NT2/D1 (cell line): ENCODE measurements at regions not wholly inside any gene's neighbourhood (a gene's known extent, or its start where the extent isn't known, plus 50 kb on each side); places are given as distances from the start of the nearest gene placed in this dataset.

Experiments
- DNase-seq: peaks from one replicate; pipeline ENCODE4 v3.0.0-alpha.2; 2011; ENCODE audit warnings: low read depth, low spot score
- H3K27me3 ChIP-seq: 2 replicates; pipeline ENCODE4 v1.6.0; 2011; ENCODE audit warnings: mild to moderate bottlenecking; ENCODE audit not compliant: insufficient read length, insufficient read depth
- H3K36me3 ChIP-seq: 2 replicates; pipeline ENCODE4 v1.6.1; 2011; ENCODE audit warnings: mild to moderate bottlenecking, low read length, mixed read lengths; ENCODE audit not compliant: insufficient read depth, insufficient read length
- H3K4me1 ChIP-seq: 2 replicates; pipeline ENCODE4 v1.5.1; 2011; ENCODE audit not compliant: insufficient read depth, insufficient read length
- H3K4me3 ChIP-seq: 2 replicates; pipeline ENCODE4 v1.5.1; 2011; ENCODE audit warnings: low read depth; ENCODE audit not compliant: insufficient read length
- H3K9ac ChIP-seq: 2 replicates; pipeline ENCODE4 v1.6.0; 2011; ENCODE audit warnings: low read depth; ENCODE audit not compliant: insufficient read length
- H3K9me3 ChIP-seq: 2 replicates; pipeline ENCODE4 v1.5.1; 2011; ENCODE audit warnings: mild to moderate bottlenecking, low read length; ENCODE audit not compliant: insufficient read depth
- SUZ12 ChIP-seq: IDR thresholded peaks from 2 replicates; pipeline ENCODE4 v1.6.1; 2011; ENCODE audit not compliant: insufficient read length, insufficient read depth; ENCODE audit errors: extremely low read depth
- YY1 ChIP-seq: IDR thresholded peaks from 2 replicates; pipeline ENCODE4 v1.6.1; 2011; ENCODE audit not compliant: insufficient read length, insufficient read depth
- ZNF274 ChIP-seq: IDR thresholded peaks from 2 replicates; pipeline ENCODE4 v1.6.1; 2011; ENCODE audit warnings: mild to moderate bottlenecking, low read depth, low read length

DNA sequence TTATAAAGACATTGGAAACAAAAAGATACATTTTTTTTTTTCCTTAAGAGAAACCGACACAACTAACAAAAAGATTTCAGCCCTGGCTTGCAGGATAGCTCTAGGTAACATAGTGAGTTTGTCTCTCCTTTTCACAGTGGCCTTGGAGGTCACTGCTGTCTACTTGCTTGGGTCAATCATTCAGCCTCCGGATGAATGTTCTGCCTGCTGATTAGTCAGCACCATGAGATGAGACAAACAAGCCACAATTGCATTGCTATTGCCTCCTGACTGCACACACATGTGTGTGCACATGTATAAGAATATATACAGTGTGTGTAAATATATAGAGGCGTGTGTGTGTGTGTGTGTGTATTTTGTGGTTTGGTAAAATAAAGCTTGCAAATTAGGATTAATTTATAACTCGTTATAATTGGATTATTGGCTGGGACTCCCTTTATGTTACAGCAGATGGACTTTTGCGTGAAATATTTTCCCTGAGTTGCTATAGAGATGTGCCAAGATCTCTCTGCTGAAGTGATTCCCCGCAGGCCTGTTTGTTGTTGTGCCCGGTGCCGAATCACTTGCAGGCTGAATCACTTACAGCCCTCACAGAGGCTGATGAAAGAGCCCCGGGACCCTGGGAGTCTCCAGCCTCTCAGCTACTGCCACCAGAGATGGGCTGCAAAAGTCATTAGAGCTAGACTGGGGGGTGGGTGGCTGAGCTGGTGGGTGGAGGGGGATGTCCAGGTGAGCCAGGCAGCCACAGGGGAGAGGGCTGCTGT lies 161.2 kb downstream of the FGF18 start:
- DNase-seq = no peak

DNA sequence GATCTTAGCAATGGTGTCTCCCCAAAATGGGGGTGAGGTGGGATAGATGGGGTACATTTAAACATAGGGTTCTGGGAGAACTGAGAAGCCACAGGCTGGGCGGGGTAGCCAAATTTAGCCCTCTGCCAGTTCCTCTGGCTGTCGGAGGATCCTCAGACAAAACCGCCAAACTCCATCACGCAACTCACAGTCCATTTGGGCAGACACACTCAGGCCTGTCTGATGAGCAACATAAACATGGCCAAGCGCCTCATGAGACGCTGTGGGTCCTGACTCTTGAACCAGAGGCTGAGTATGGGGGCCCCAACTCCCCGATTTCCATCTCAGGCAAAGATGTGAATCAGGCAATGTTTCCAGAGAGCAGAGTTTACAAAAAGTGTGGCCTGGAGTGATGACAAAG lies 162.3 kb downstream of the FGF18 start:
- H3K27me3 ChIP-seq = no peaks in the 10 kb centered on the region
- H3K36me3 ChIP-seq = no peaks in the 10 kb centered on the region
- no peak overlapping the region for H3K4me3 ChIP-seq
- no peak for DNase-seq
- H3K4me1 ChIP-seq = peaks cover 12% of the 10 kb centered on the region
- TF ChIP-seq ZNF274 (no peak), YY1 (no peak), SUZ12 (no peak)
- H3K9me3 ChIP-seq = no peaks in the 10 kb centered on the region
- no peak overlapping the region for H3K9ac ChIP-seq

More for the DNA sequence above, 161.2 kb downstream of the FGF18 start:
- H3K4me1 ChIP-seq = peaks cover 12% of the 10 kb centered on the region
- no peaks in the 10 kb centered on the region for H3K36me3 ChIP-seq
- TF ChIP-seq SUZ12 = no peak
- TF ChIP-seq ZNF274 = no peak
- no peak for TF ChIP-seq YY1
- peaks cover 4% of the 10 kb centered on the region; the same call in 1 of the 2 replicates for H3K9me3 ChIP-seq
- no peak overlapping the region for H3K4me3 ChIP-seq
- no peak overlapping the region for H3K9ac ChIP-seq
- no peaks in the 10 kb centered on the region for H3K27me3 ChIP-seq

DNA sequence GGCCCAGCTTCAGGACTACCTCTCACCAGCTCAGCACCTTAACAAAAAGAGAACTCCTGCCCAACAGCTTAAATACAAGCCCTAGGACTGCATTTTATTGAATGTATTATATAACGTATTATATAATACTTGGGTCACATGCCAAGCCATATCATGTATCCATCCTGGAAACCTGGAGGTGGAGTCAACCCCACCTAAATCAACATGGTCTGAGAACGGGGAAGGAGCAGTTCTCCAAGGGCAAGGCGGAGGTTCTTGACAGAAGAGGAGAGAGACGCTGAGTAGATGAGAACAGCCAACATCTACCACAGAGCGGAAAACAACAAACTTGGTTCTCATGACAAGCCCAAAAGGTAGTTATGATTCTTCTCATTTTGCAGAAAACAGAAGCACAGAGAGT lies 163.4 kb downstream of the FGF18 start:
- no peaks in the 10 kb centered on the region for H3K36me3 ChIP-seq
- DNase-seq = no peak
- no peak overlapping the region for H3K4me3 ChIP-seq
- TF ChIP-seq YY1 (no peak), ZNF274 (no peak), SUZ12 (no peak)
- H3K9me3 ChIP-seq = no peaks in the 10 kb centered on the region
- peaks cover 7% of the 10 kb centered on the region for H3K4me1 ChIP-seq
- H3K27me3 ChIP-seq = no peaks in the 10 kb centered on the region
- no peak overlapping the region for H3K9ac ChIP-seq

DNA sequence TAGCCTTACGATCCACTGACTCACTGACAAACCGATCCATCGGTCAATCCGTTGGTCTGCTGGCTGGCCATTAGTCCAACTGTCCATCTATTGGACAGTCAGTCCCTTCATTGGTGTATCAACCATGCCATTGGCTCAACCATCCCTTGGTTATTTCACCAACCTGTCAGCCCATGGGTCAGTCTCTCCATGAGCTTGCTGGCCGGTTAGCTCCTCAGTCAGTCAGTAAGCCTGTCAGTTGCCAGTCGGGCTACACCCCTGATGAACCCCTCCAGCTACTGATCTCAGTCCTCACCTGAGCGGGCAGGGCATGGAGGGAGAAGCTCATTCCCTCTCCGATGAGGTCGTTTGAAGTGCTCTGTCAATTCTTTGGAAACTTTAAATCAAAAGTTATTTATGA lies 166.5 kb downstream of the FGF18 start:
- no peaks in the 10 kb centered on the region for H3K27me3 ChIP-seq
- H3K4me3 ChIP-seq = no peak overlapping the region
- H3K9ac ChIP-seq = no peak overlapping the region
- H3K9me3 ChIP-seq = no peaks in the 10 kb centered on the region
- DNase-seq = no peak
- H3K4me1 ChIP-seq = no peaks in the 10 kb centered on the region
- H3K36me3 ChIP-seq = no peaks in the 10 kb centered on the region
- no peak for TF ChIP-seq YY1
- no peak for TF ChIP-seq ZNF274
- TF ChIP-seq SUZ12 = no peak

DNA sequence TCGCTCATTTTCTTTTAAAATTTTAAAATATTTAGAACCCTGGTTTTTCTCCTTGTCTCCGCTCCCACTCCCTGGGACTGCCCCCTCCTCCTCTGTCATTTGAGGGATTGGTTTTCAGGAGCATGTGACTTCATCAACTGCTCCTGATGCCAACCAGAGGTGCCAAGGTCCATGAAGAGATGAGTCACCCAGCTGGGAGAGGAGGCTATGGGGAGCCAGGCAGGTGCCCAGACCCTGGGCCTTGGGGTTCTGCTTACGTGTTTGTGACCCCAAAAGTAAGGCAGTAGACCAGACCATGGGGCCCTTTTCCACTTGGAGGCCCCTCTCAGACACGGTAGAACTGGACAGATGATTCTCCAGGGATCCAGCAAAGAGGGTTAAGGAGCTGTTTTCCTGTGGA lies 167.0 kb downstream of the FGF18 start:
- Histone ChIP-seq H3K4me1 (no peaks in the 10 kb centered on the region), H3K9me3 (no peaks in the 10 kb centered on the region), H3K9ac (no peak overlapping the region), H3K36me3 (no peaks in the 10 kb centered on the region), H3K27me3 (no peaks in the 10 kb centered on the region), H3K4me3 (no peak overlapping the region)
- TF ChIP-seq SUZ12 (no peak), ZNF274 (no peak), YY1 (no peak)
- no peak for DNase-seq

DNA sequence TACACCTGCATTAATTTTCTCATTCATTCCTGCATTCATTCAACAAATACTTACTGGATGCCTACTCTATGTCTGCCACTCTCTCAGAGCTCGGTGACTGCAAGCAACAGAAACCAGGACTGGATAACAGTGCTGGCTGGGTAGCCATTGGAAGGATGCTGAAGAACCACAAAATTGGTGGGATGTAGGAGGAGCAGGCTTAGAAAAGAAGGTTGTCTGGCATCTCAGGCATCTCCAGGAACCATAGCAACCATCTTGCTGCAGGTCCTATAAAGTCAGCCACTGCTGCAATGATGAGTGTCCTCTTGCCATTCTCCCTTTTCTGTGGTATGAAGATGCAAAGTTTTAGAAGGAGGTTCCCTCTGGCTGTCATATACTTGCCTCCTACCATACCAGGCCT lies 168.6 kb downstream of the FGF18 start:
- no peaks in the 10 kb centered on the region for H3K27me3 ChIP-seq
- no peaks in the 10 kb centered on the region for H3K9me3 ChIP-seq
- no peak overlapping the region for H3K9ac ChIP-seq
- no peaks in the 10 kb centered on the region for H3K36me3 ChIP-seq
- no peak overlapping the region for H3K4me3 ChIP-seq
- no peak for TF ChIP-seq SUZ12
- DNase-seq = no peak
- no peaks in the 10 kb centered on the region for H3K4me1 ChIP-seq

DNA sequence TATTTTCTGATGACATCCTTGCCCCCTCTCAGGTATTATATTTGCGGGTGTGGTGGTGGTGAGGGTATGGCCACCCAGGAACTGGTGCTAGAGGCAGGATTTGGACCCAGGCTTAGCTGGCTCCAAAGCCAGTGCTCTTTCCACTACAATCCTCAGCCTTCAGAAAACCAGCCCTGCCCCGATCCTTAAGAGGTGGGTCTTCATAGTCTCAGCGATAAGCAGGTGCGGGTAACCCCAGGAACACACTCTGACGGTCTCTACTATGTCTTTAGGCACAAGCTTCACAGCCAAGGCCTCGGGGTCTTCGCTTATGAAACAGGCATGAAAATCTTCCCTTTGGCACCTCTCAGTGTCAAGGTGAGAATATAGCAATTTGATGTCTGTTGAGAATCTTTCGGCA lies 169.3 kb downstream of the FGF18 start:
- DNase-seq = no peak
- H3K36me3 ChIP-seq = no peaks in the 10 kb centered on the region
- no peak overlapping the region for H3K4me3 ChIP-seq
- TF ChIP-seq ZNF274 = no peak
- no peak for TF ChIP-seq YY1
- TF ChIP-seq SUZ12 = no peak
- H3K4me1 ChIP-seq = no peaks in the 10 kb centered on the region
- no peaks in the 10 kb centered on the region for H3K9me3 ChIP-seq
- no peak overlapping the region for H3K9ac ChIP-seq
- no peaks in the 10 kb centered on the region for H3K27me3 ChIP-seq

DNA sequence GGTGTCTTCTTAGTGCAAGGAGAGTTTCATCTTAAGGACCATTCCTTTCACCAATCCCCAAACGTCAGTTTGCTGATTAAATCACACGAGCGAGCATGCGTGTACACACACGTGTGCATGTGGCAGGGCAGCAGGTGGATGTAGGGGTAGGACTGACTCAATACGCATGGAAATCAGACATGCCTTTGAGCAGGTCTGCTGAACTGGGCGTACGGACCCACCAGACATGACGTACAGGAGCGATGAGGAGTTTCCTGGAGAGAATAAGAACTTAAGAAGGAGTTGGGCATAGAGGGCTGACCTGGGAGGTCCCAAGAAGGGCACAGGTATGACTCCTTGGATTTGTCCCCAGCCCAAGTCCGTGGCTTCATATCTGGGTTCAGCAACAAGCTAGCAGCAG lies 170.0 kb downstream of the FGF18 start:
- DNase-seq = no peak
- H3K9me3 ChIP-seq = no peaks in the 10 kb centered on the region
- H3K4me3 ChIP-seq = no peak overlapping the region
- TF ChIP-seq ZNF274 = no peak
- TF ChIP-seq SUZ12 = no peak
- TF ChIP-seq YY1 = no peak
- no peaks in the 10 kb centered on the region for H3K4me1 ChIP-seq
- H3K36me3 ChIP-seq = no peaks in the 10 kb centered on the region
- no peaks in the 10 kb centered on the region for H3K27me3 ChIP-seq
- no peak overlapping the region for H3K9ac ChIP-seq
